Spinal cord (tissue), 9 donors: ENCODE measurements at regions not wholly inside any gene's neighbourhood (a gene's known extent, or its start where the extent isn't known, plus 50 kb on each side); places are given as distances from the start of the nearest gene placed in this dataset.

ENCODE experiments used
- DNase-seq, 6 donors: peaks; one replicate each; pipeline versions ENCODE4 v3.0.0 to v3.0.0-alpha.2; 2013 to 2015; ENCODE audit warnings: low spot score in 6 of 6, low read depth in 4 of 6
- H3K27ac ChIP-seq: one replicate; pipeline ENCODE4 v1.5.1; 2013; ENCODE audit warnings: low read depth, low read length, control low read depth
- H3K27me3 ChIP-seq: one replicate; pipeline ENCODE4 v1.6.1; 2013; ENCODE audit warnings: low read length; ENCODE audit not compliant: control insufficient read depth, insufficient read depth
- H3K36me3 ChIP-seq: one replicate; pipeline ENCODE4 v1.6.1; 2013; ENCODE audit warnings: low read length; ENCODE audit not compliant: control insufficient read depth, insufficient read depth
- H3K4me1 ChIP-seq: one replicate; pipeline ENCODE4 v1.6.1; 2013; ENCODE audit warnings: low read length; ENCODE audit not compliant: control insufficient read depth, insufficient read depth
- H3K4me3 ChIP-seq: one replicate; pipeline ENCODE4 v1.5.1; 2013; ENCODE audit warnings: low read depth, low read length, control low read depth
- H3K9me3 ChIP-seq: one replicate; pipeline ENCODE4 v1.6.1; 2013; ENCODE audit warnings: low read length; ENCODE audit not compliant: control insufficient read depth, insufficient read depth
- WGBS: methylation state at CpG from one replicate; pipeline ENCODE4 v1.1.5; 2013; ENCODE audit warnings: missing lambda C conversion rate; ENCODE audit not compliant: insufficient coverage; 5-methylcytosine and 5-hydroxymethylcytosine counted together
- donor health status: healthy.

GRCh38 chr3:8128686-8129085 lies 372.9 kb upstream of the LMCD1 start:
- H3K9me3 ChIP-seq: no peaks in the 10 kb centered on the region
- H3K4me1 ChIP-seq: no peaks in the 10 kb centered on the region
- no peaks in the 10 kb centered on the region for H3K36me3 ChIP-seq
- H3K27ac ChIP-seq: no peak overlapping the region
- no peaks in the 10 kb centered on the region for H3K27me3 ChIP-seq
- DNase-seq: no peak
- WGBS: 71% methylated on average over 1 of the region's 2 CpGs
- no peak overlapping the region for H3K4me3 ChIP-seq

- DNase-seq: no peak
- no peaks in the 10 kb centered on the region for H3K27me3 ChIP-seq
- no peak overlapping the region for H3K4me3 ChIP-seq
- H3K27ac ChIP-seq: no peak overlapping the region
- WGBS: 47% methylated on average over 2 of the region's 3 CpGs
- H3K4me1 ChIP-seq: no peaks in the 10 kb centered on the region
- no peaks in the 10 kb centered on the region for H3K9me3 ChIP-seq
- H3K36me3 ChIP-seq: no peaks in the 10 kb centered on the region
These were observed 365.1 kb upstream of the LMCD1 start for GRCh38 chr3:8136553-8136952.

- no peaks in the 10 kb centered on the region for H3K27me3 ChIP-seq
- no peaks in the 10 kb centered on the region for H3K4me1 ChIP-seq
- WGBS: no CpG with 5 or more reads among the region's 2 CpGs
- no peaks in the 10 kb centered on the region for H3K36me3 ChIP-seq
- no peak for DNase-seq
- H3K9me3 ChIP-seq: no peaks in the 10 kb centered on the region
- H3K27ac ChIP-seq: no peak overlapping the region
- H3K4me3 ChIP-seq: no peak overlapping the region
These were observed 358.4 kb upstream of the LMCD1 start for GRCh38 chr3:8143186-8143585.

GRCh38 chr3:8145661-8146060 lies 356.0 kb upstream of the LMCD1 start:
- no peaks in the 10 kb centered on the region for H3K27me3 ChIP-seq
- WGBS: no CpG with 5 or more reads among the region's 2 CpGs
- no peaks in the 10 kb centered on the region for H3K4me1 ChIP-seq
- no peak overlapping the region for H3K27ac ChIP-seq
- DNase-seq: no peak
- no peaks in the 10 kb centered on the region for H3K9me3 ChIP-seq
- H3K4me3 ChIP-seq: no peak overlapping the region
- no peaks in the 10 kb centered on the region for H3K36me3 ChIP-seq

GRCh38 chr3:8147711-8148110 lies 353.9 kb upstream of the LMCD1 start:
- no peaks in the 10 kb centered on the region for H3K36me3 ChIP-seq
- H3K4me1 ChIP-seq: no peaks in the 10 kb centered on the region
- no peaks in the 10 kb centered on the region for H3K9me3 ChIP-seq
- no peak overlapping the region for H3K4me3 ChIP-seq
- no peaks in the 10 kb centered on the region for H3K27me3 ChIP-seq
- H3K27ac ChIP-seq: no peak overlapping the region
- WGBS: no CpG with 5 or more reads among the region's 1 CpG
- no peak for DNase-seq

- no peaks in the 10 kb centered on the region for H3K36me3 ChIP-seq
- H3K27me3 ChIP-seq: no peaks in the 10 kb centered on the region
- H3K4me1 ChIP-seq: no peaks in the 10 kb centered on the region
- 100% methylated on average over 1 of the region's 6 CpGs for WGBS
- DNase-seq: no peak
- H3K9me3 ChIP-seq: no peaks in the 10 kb centered on the region
- no peak overlapping the region for H3K4me3 ChIP-seq
- H3K27ac ChIP-seq: no peak overlapping the region
These were observed 348.7 kb upstream of the LMCD1 start for GRCh38 chr3:8152821-8153418.

GRCh38 chr3:8153800-8154199 lies 347.8 kb upstream of the LMCD1 start:
- Histone ChIP-seq H3K9me3 (no peaks in the 10 kb centered on the region), H3K27ac (no peak overlapping the region), H3K4me3 (no peak overlapping the region), H3K27me3 (no peaks in the 10 kb centered on the region), H3K36me3 (no peaks in the 10 kb centered on the region), H3K4me1 (no peaks in the 10 kb centered on the region)
- no peak for DNase-seq

- 62% methylated on average over 3 of the region's 3 CpGs for WGBS
- Histone ChIP-seq H3K4me1 (no peaks in the 10 kb centered on the region), H3K27ac (no peak overlapping the region), H3K4me3 (no peak overlapping the region), H3K36me3 (no peaks in the 10 kb centered on the region), H3K9me3 (no peaks in the 10 kb centered on the region), H3K27me3 (no peaks in the 10 kb centered on the region)
- DNase-seq: peak in 1 of 6 donors; percentile 55
These were observed 347.0 kb upstream of the LMCD1 start for GRCh38 chr3:8154617-8155016.

- no peaks in the 10 kb centered on the region for H3K9me3 ChIP-seq
- no peaks in the 10 kb centered on the region for H3K27me3 ChIP-seq
- no peaks in the 10 kb centered on the region for H3K36me3 ChIP-seq
- no peak for DNase-seq
- H3K4me1 ChIP-seq: no peaks in the 10 kb centered on the region
- H3K4me3 ChIP-seq: no peak overlapping the region
- WGBS: 81% methylated on average over 6 of the region's 6 CpGs
- H3K27ac ChIP-seq: no peak overlapping the region
These were observed 345.5 kb upstream of the LMCD1 start for GRCh38 chr3:8156138-8156537.

- Histone ChIP-seq H3K4me1 (no peaks in the 10 kb centered on the region), H3K9me3 (no peaks in the 10 kb centered on the region)
- no CpG with 5 or more reads among the region's 2 CpGs for WGBS
These were observed 344.8 kb upstream of the LMCD1 start for GRCh38 chr3:8156831-8157230.

More at GRCh38 chr3:8156831-8157230, 344.8 kb upstream of the LMCD1 start:
- Histone ChIP-seq H3K4me3 (no peak overlapping the region), H3K27ac (no peak overlapping the region), H3K27me3 (no peaks in the 10 kb centered on the region), H3K36me3 (no peaks in the 10 kb centered on the region)
- no peak for DNase-seq
